Tibial nerve (tissue), 4 donors: ENCODE measurements at regions not wholly inside any gene's neighbourhood (a gene's known extent, or its start where the extent isn't known, plus 50 kb on each side); places are given as distances from the start of the nearest gene placed in this dataset.

Source experiments
- DNase-seq, 2 donors: peaks; one replicate each; pipeline ENCODE4 v3.0.0-alpha.2; 2019; ENCODE audit warnings: low spot score in 2 of 2
- H3K27ac ChIP-seq, 4 donors: fragments of 200-600 bp; sonication (generic) in 3 of 4; one replicate each; pipeline ENCODE4 v1.5.1; 2017 to 2019; ENCODE audit warnings: mild to moderate bottlenecking in 1 of 4
- H3K27me3 ChIP-seq, 2 donors: fragments of 200-600 bp; sonication (generic) in 1 of 2; one replicate each; pipeline versions ENCODE4 v1.5.1 to v1.6.0; 2017 to 2019
- H3K36me3 ChIP-seq, 3 donors: fragments of 200-600 bp; sonication (generic); one replicate each; pipeline ENCODE4 v1.5.1; 2018 to 2019
- H3K4me1 ChIP-seq, 4 donors: fragments of 200-600 bp; sonication (generic) in 3 of 4; one replicate each; pipeline ENCODE4 v1.5.1; 2017 to 2019
- H3K4me3 ChIP-seq, 4 donors: fragments of 200-600 bp; sonication (generic) in 3 of 4; one replicate each; pipeline ENCODE4 v1.5.1; 2017 to 2019; ENCODE audit warnings: mild to moderate bottlenecking in 1 of 4, moderate library complexity in 1 of 4
- H3K9me3 ChIP-seq, 4 donors: fragments of 200-600 bp; sonication (generic) in 3 of 4; one replicate each; pipeline ENCODE4 v1.5.1; 2017 to 2019
- CTCF ChIP-seq, 5 experiments: fragments of 200-600 bp in 3 of 5; fragments of 450-650 bp in 2 of 5; sonication (generic) in 3 of 5; IDR thresholded peaks; one replicate each; pipeline ENCODE4 v1.5.1; 2016 to 2019; ENCODE audit warnings: antibody characterized with exemption in 5 of 5, mild to moderate bottlenecking in 3 of 5, moderate library complexity in 2 of 5
- EP300 ChIP-seq, 2 donors: sonication (generic); formaldehyde crosslinking; IDR thresholded peaks; one replicate each; pipeline ENCODE4 v1.6.1; 2017; ENCODE audit warnings: antibody characterized with exemption in 2 of 2, mild to moderate bottlenecking in 1 of 2
- POLR2A ChIP-seq, 2 donors: fragments of 450-650 bp; IDR thresholded peaks; one replicate each; pipeline ENCODE4 v1.6.1; 2017; ENCODE audit warnings: antibody characterized with exemption in 2 of 2, mild to moderate bottlenecking in 2 of 2, moderate library complexity in 2 of 2
- WGBS, 2 donors: methylation state at CpG; one replicate each; pipeline ENCODE4 v1.1.5; 2018; 5-methylcytosine and 5-hydroxymethylcytosine counted together

DNA sequence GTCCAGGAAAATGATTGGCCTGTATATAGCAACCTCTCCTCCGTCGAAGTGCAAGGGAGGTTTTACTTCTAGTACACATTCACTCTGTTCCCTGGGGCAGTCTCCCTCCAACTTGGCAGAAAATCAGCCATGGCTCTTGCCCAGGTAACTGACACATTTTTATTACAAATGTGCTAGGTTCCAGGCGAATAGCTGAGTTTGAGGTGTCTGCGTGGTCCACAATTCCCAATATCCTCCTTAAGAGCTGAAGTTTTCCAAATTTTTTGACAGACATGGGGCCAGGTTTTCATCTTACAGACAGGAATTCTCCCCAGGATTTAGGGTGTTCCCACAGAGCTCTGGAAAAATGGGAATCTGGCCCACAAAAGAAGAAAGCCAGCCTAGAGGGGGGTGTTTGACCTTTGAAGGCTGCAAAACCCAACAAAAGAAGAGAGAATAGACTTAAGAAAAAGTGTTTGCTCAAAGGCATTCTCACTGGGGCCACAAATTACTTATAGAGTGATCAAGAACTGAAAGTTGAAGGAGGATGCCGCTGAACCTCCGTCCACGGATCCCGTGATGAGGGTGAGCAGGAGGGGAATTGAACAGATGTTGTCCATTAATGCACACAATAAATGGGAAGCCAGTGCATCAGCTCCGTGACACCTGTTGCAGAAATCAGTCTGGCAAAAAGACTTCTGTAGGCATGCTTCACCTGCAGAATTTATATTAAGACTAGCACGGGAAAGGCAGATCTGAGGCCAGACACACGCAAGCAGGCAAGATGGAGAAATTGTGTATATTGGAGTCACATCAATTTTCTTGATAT lies 242.3 kb upstream of the COPS8 start:
- no peak for DNase-seq
- H3K9me3 ChIP-seq: no peaks in the 10 kb centered on the region
- H3K27me3 ChIP-seq: no peaks in the 10 kb centered on the region
- no peaks in the 10 kb centered on the region for H3K36me3 ChIP-seq
- no peak overlapping the region for H3K4me3 ChIP-seq
- no peak overlapping the region for H3K27ac ChIP-seq
- no peaks in the 10 kb centered on the region for H3K4me1 ChIP-seq
- TF ChIP-seq EP300 (IDR thresholded peaks at IDR 0.05) (no peak), POLR2A (IDR thresholded peaks at IDR 0.05) (no peak), CTCF (IDR thresholded peaks at IDR 0.05) (no peak)
- WGBS, 2 donors: 74 to 80% methylated on average over 11 of the region's 11 CpGs

DNA sequence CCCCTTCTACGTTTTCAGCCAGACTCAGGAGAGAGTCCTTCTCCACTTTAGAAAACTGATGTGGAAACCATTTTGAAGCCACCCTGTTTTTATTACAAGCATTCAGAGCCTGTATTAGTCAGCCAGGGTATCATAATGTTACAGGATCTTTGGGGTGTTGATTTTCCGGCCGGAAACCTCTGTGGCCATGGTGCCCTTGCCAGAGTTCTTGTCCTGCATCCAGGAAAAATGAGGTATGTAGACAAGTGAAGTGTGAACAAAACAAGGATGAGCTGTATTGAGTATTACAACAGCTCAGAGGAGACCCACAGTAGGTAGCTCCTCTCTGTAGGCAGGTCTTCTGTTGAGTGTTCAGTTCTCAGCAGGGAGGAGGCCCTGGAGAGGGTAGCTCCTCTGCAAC lies 241.0 kb upstream of the COPS8 start:
- H3K4me1 ChIP-seq: no peaks in the 10 kb centered on the region
- 78 to 87% methylated on average over 3 of the region's 3 CpGs for WGBS, 2 donors
- TF ChIP-seq CTCF (IDR thresholded peaks at IDR 0.05): no peak
- no peak for TF ChIP-seq POLR2A (IDR thresholded peaks at IDR 0.05)
- no peak for TF ChIP-seq EP300 (IDR thresholded peaks at IDR 0.05)
- H3K27ac ChIP-seq: no peak overlapping the region
- H3K27me3 ChIP-seq: no peaks in the 10 kb centered on the region
- H3K36me3 ChIP-seq: no peaks in the 10 kb centered on the region
- H3K4me3 ChIP-seq: no peak overlapping the region
- H3K9me3 ChIP-seq: no peaks in the 10 kb centered on the region
- DNase-seq: no peak

GRCh38 chr2:236847023-236847422 lies 238.7 kb upstream of the COPS8 start:
- no peak overlapping the region for H3K27ac ChIP-seq
- no peaks in the 10 kb centered on the region for H3K36me3 ChIP-seq
- H3K4me3 ChIP-seq: no peak overlapping the region
- DNase-seq: no peak
- no peaks in the 10 kb centered on the region for H3K4me1 ChIP-seq
- TF ChIP-seq POLR2A (IDR thresholded peaks at IDR 0.05) (no peak), CTCF (IDR thresholded peaks at IDR 0.05) (no peak), EP300 (IDR thresholded peaks at IDR 0.05) (no peak)
- no peaks in the 10 kb centered on the region for H3K9me3 ChIP-seq
- H3K27me3 ChIP-seq: no peaks in the 10 kb centered on the region
- WGBS, 2 donors: 77 to 78% methylated on average over 6 of the region's 6 CpGs

- Histone ChIP-seq H3K27me3 (no peaks in the 10 kb centered on the region), H3K4me1 (peaks cover 0 to 1% (median 0%) of the 10 kb centered on the region in 4 donors), H3K36me3 (no peaks in the 10 kb centered on the region), H3K27ac (no peak overlapping the region), H3K9me3 (no peaks in the 10 kb centered on the region), H3K4me3 (no peak overlapping the region)
- no peak for DNase-seq
- WGBS, 2 donors: 70 to 74% methylated on average over 3 of the region's 3 CpGs
- no peak for TF ChIP-seq EP300 (IDR thresholded peaks at IDR 0.05)
- no peak for TF ChIP-seq CTCF (IDR thresholded peaks at IDR 0.05)
- no peak for TF ChIP-seq POLR2A (IDR thresholded peaks at IDR 0.05)
Observed at GRCh38 chr2:236847538-236848263, 238.0 kb upstream of the COPS8 start.

DNA sequence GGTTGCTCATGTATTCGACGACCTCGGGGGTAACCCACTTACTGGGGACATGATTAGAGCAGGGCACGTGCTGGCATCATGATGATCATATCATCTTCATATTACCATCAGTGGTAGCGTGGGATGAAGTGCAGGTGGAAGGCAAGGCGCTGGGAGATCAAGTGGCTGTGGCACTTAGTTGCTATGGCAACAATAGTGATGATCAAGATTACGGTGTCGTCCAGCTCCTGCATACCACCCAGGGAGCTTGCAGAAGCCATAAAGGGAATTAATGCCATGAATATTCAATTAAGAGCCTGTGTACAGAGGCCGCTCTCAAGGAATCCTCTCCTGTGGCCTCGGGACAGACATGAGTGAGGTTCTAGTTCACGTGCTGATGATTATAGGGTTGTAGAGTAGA lies 237.2 kb upstream of the COPS8 start:
- peaks cover 0 to 9% (median 0%) of the 10 kb centered on the region in 4 donors for H3K4me1 ChIP-seq
- H3K9me3 ChIP-seq: no peaks in the 10 kb centered on the region
- TF ChIP-seq POLR2A (IDR thresholded peaks at IDR 0.05) (no peak), EP300 (IDR thresholded peaks at IDR 0.05) (no peak), CTCF (IDR thresholded peaks at IDR 0.05) (no peak)
- DNase-seq: no peak
- H3K4me3 ChIP-seq: no peak overlapping the region
- WGBS, 2 donors: 80% methylated on average over 11 of the region's 11 CpGs
- H3K36me3 ChIP-seq: no peaks in the 10 kb centered on the region
- H3K27ac ChIP-seq: no peak overlapping the region
- H3K27me3 ChIP-seq: no peaks in the 10 kb centered on the region
